CD4-positive, alpha-beta T cell treated with Interferon gamma for 1 hour (primary cell): ENCODE measurements at regions not wholly inside any gene's neighbourhood (a gene's known extent, or its start where the extent isn't known, plus 50 kb on each side); places are given as distances from the start of the nearest gene placed in this dataset.

Experiments used
- DNase-seq: peaks from one replicate; pipeline ENCODE4 v3.0.0-alpha.2; 2020

- DNase-seq: no peak
Observed at GRCh38 chr2:173783382-173783781, 181.8 kb downstream of the SP3 start.

DNA sequence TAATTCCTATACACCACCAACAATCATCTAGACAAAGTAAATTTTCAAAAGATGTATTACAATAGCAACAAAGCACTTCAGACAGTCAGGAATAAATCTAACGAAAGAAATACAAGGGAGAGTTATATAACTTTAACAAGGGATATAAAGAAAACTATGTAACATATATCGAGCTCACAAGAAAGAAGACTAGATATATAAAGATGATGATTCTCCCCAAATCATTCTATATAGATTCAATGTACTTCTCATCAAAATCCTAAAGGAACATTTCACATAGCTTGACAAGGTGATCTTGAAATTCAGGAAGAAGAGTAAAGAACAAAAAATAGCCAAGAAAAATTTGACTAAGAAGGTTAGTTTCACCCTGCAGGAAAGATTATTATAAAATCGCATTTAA is 179.4 kb downstream of the SP3 start:
- DNase-seq: no peak

GRCh38 chr2:173791502-173791901 is 173.7 kb downstream of the SP3 start:
- no peak for DNase-seq

DNA sequence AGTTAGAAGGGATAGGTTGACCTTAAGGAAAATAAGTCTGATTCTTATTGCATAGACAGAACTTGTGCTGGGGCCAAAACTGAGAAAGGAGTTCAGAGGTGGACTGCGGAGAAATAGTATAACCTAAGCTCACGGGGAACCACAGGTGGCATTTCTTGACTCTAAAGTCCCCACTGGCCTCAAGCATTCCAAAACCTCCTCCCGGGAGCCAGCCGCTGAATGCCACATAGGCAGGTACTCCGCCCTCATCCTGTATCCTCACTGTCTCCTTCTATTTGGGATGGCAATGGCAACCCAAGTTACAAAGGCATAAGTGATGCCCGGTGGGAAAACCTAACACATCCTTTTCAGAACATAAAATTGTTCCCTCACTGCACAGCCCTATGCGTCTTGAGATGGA is 173.0 kb downstream of the SP3 start:
- no peak for DNase-seq

GRCh38 chr2:173792741-173793140 is 172.4 kb downstream of the SP3 start:
- no peak for DNase-seq

DNA sequence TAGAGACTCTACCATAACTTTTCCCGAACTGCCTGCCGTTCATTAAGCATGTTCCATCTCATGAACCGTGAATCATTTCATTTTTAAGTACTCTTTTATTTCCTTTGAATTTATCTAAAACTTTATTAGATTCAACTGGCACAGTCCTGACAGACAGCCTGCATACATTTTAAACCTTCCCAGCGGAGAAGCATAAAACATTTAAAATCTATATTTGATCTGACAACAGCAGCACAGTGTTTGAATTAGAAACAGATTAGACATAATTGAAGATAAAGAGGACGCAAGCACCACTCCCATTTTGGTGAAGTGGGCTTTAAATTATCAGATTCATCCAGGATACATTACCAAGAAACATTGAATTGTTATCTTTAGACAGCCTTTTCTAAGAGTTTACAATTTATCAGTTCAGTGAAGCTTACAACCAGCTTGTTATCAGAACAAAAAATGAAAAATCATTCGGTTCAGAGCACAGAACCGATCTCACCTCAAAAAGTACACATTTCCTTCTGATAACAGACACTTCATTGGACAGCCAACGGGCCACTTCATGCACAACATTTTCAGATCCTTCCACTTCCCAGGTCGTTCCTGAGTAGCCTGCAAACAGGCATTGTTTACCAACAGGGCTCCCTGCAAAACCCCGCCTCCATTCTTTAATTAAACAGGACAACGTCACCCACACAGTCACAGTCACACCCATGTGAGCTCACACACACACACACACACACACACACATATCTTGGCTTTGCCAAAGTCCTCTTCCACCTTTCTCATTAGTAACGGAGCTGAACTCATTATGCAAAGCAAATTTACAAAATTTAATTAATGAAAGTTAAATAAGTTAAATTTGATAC is 171.2 kb downstream of the SP3 start:
- DNase-seq: no peak

DNA sequence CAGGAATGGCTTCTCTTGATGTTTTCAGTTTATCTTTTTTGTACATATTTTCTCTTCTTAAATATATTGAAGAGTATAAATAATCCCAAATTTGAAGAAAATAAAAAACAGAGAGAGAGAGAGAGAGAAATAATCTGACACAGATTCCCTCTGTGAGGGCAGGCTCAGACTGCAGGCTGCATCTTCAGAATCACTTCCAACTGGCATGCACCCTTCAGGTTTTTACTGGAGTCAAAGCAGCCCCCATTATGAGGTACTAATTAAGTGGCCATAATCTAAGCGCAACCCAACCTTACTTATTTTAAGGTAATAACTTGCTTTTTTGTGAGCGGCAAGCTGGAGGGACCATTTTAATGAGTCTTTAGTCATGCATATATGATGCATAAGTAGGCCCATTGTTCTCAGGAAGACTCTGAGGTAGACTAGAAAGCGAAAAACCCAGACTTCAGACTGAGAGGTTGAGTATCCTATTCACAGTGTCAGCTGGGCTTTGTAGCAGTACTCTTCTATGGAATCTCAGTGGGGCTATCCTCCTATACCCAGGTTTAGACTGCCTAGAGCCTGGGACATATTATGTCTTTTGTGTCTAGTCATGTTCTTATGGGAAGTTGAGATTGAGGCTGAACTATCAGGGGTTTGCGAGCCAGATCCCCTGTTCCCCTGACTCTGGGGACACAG is 167.4 kb downstream of the SP3 start:
- no peak for DNase-seq

GRCh38 chr2:173802518-173802917 is 162.7 kb downstream of the SP3 start:
- no peak for DNase-seq

DNA sequence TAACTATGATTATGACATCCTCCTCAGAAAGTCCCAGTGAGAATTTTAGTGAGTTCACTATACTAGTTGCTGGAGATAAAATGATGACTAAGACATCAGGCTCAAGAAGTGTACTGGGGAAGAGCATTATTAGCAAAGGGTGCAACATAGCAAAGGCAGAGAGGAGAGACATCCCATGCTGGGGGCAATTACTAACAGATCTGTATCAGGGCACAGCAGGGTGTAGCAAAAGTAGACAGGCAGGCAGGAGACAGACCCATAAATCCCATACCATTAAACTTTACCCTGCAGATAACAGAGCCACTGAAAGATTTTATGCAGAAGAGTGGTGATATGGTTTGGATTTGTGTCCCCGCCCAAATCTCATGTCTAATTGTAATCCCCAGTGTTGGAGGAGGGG is 161.7 kb downstream of the SP3 start:
- no peak for DNase-seq

- no peak for DNase-seq
Observed at GRCh38 chr2:173806761-173807160, 158.4 kb downstream of the SP3 start.

- no peak for DNase-seq
Observed at GRCh38 chr2:173808718-173809117, 156.5 kb downstream of the SP3 start.

GRCh38 chr2:173812321-173812720 is 152.9 kb downstream of the SP3 start:
- DNase-seq: no peak

DNA sequence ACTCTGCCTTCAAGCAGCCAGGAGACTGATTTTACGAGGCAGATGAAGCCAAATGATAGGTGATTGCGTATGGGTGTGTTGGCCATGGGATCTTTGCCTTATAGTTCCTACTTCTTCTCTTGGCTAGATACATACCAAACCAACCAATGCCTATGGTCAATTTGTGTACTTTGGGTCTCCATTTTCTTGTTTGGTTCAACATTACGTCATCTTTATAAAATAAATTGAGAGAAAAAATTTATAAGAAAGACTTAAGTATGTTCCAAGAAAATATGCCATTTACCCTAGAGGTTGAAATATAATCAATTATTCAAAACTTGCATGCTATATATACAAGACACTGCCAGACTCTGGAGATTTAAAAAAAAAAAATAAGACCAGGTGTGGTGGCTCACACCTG is 150.9 kb downstream of the SP3 start:
- DNase-seq: no peak

DNA sequence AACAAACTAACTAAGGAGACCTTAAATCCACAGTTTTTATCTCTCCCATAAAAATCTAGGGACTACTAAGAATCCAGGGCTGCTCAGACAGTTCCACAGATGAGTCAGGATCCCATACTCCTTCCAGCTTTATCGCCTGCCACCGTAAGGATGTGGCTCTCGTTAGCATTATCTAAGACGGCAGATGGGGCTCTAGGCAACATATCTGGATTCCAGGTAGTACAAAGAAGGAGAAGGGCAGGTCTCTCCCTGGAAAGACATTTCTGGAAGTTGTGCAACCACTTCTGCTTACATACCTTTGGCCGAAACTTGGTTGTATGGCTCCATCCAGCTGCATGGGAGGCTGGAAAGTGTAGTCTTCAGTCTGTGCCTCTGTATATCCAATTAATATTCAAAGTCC is 149.4 kb downstream of the SP3 start:
- no peak for DNase-seq

DNA sequence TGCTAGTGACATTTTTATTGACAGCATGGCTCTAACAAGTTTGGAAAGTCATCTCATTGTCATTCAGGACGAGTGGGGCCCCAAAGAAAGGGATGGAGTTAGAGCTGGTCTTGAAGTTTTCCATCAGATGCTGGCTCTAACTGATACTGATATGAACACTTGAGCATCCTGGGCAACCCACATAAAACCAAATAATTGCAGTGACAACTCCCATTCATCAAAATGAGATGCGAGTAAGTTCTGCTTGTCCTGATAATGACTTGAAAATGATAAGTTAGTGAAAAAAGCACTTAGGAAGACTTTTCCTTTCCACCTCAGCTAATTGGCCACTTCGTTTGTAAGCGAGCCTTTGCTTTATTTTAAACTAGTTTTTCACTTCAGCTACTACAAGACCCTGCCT is 147.6 kb downstream of the SP3 start:
- no peak for DNase-seq

DNA sequence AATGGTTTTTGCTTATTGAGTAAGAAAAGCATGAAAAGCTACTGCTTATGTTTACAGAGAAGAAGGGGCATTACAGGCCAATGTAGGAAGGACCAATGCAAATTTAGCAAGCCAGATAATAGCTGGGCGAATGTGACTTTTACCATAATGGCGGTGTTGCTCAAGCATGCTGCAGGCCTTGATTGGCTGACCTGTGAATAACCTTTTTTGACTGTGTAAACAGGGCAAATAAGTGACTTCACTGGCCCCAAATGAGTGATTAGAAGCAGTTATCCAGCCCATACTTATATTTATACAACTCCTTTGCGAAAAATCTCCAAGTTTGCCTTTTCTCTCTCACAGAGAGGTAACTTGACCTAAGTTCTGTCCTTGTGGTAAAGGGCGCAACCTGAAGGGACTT is 146.9 kb downstream of the SP3 start:
- no peak for DNase-seq

DNA sequence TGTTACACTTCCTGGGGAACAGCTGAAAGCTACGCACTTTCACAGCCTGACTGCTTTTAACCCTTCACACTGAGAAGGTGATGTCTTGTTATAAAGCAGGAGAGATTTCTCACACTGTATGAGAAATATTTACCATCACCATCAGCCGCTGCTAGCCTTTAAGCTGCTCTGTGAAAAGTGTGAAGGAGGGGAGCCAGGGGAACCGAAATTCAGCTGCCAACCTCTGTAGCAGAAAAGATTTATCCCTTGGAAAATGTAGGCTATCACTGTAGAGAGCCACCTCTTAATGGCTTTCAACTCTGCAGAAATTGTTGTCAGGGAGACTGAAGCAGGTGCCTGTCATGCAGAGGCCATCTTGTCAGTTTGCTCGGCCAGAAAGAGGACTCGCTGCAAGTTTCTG is 145.3 kb downstream of the SP3 start:
- no peak for DNase-seq

DNA sequence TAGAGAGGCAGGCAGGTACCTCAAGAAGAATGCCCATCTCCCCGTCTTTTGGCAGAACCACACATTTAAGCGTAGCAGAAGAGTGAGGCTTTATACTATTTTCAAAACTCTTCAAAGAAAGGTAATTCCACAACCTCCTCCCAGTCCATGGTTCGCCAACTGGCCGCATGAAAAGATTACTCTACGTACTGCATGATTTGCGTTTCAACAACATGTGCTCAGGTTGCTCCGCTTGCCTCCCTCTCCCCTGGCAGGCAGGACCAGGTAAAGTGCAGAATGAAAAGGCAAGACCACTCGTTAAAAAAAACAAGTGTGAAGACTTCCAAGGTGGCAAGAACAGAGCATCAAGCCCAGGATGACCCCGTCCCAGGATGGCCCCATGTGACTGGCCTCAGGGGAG is 143.7 kb downstream of the SP3 start:
- no peak for DNase-seq

DNA sequence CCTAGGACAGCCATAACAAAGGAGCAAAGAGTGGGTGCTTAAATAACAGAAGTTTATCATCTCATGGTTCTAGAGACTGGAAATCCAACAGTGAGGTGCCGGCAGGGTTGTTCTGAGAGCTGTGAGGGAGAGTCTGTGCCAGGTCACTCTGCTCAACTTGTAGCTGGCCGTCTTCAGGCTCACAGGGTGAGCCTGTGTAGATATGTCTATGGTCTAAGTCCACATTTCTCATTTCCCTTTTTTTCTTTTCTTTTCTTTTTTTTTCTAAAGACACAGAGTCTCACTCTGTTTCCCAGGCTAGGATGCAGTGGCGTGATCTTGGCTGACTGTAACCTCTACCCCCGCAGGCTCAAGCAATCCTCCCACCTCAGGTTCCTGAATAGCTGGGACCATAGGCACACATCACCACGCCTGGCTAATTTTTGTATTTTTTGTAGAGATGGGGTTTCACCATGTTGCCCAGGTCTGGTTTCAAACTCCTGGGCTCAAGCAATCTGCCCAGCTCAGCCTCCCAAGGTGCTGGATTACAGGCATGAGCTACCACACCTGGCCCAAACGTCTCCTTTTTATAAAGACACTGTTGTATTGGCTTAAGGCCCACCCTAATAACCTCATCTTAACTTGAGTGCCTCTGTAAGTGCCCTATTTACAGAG is 142.2 kb downstream of the SP3 start:
- no peak for DNase-seq

GRCh38 chr2:173823543-173823939 is 141.6 kb downstream of the SP3 start:
- DNase-seq: no peak

DNA sequence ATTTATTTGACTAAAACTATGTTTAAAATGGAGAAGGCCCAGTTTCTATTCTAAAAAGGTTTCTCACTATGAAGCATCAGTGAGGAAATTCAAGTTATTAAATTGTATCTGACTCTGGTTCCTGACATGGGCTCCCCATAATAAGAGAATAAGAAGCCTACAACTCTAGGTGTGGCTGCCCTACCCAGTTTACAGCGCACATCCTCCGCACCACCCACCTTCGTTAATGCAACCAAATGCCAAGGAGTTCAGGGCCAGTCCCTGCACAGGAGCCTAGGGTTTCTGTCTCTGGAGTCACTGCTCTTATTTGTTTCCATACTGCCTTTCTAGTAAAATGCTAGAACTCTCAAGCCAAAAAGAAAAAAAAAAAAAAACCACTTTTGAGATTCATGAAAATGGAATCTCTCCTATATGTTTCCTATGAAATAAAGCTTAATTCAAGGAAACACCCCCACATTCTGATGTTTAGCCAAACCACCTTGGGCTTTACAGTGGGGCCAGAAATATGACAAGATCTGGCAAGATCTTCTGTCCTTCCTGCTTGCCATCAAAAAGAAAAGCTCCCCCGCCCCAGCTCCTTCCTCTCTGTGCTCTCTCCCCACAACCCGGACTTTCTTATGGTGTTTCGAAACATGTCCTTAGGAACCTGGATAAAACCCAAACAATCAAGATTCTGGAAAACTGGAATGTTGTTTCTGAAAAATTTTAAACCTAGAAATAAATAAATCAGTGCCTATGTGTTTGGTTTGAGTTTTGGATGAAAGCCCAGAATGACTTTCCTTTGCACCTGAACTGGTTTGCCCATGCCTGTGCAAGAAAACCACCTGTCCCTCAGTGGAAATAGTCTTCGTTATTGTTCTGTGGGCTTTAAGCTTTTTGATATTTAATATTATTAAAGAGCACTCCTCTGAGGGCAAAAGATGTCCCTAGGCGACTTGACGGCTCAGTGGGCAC is 136.7 kb downstream of the SP3 start:
- DNase-seq: no peak

DNA sequence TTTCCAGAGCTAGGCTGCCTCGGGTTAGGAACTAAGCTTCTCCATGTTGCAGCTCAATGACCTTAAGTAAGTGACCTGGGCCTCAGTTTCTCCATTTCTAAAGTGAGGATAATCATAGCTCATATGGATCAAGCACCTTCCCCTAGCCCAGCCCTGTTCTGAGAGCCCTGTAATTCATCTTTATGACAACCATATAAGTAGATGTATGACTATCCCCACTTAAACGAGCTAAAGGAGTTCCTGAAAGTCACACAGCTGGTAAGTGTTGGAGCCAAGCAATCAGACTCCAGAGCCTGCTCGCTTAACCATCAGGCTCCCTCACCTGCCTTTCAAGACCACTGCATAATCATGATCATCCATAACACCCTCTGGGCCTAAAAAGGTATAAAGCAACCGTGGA is 135.4 kb downstream of the SP3 start:
- DNase-seq: no peak

DNA sequence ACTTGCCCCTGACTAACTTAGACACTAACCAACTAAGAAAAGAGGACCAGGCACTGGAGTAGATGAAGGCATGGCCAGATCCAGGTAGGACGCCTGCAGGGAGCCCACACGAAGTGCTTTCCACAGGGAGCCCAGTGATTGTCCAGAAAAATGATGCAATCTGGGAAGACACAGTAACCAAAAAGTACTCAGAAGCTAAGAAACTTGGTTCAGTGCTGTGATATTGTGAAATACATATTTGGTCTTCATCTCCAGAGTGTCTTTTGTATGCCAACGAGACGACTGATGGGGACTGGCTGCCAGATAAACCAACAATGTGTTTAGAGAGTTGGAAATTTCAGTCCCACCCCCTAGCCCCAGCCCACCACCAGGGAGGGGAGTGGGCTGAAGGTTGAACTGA is 135.0 kb downstream of the SP3 start:
- DNase-seq: no peak
